ENCODE measurements at regions not wholly inside any gene's neighbourhood (a gene's known extent, or its start where the extent isn't known, plus 50 kb on each side); places are given as distances from the start of the nearest gene placed in this dataset.

DNA sequence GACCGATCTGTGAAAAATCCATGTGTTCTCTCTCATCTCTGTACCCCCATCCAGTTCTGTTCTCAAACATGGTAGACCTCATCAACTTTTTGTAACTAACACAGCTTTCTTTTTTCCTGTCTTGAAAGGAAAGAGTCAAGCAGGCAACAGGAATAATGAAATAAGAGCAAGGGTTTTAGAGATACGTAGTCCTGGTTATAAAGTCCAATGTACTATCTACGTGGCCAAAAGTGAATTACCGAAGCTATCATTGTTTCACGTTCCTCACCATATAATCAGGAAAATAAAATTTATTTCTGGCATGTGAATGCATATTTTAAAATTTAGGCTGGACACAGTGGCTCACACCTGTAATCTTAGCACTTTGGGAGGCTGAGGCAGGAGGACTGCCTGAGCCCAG, 472.2 kb upstream of the ANO3 start:
- TF ChIP-seq ZNF274 (IDR thresholded peaks at IDR 0.05; ENCODE audit: low read depth, low read length) (no peak), YY1 (IDR thresholded peaks at IDR 0.05; ENCODE audit: insufficient read depth, insufficient read length) (no peak), SUZ12 (IDR thresholded peaks at IDR 0.05; ENCODE audit: extremely low read depth, insufficient read depth, insufficient read length) (no peak)

All from NT2/D1 (cell line).